HG02840 (cell line): ENCODE measurements at regions not wholly inside any gene's neighbourhood (a gene's known extent, or its start where the extent isn't known, plus 50 kb on each side); places are given as distances from the start of the nearest gene placed in this dataset.
A peak's percentile ranks its signal among the peaks of the same experiment; 100 is the strongest.

Experiments used
- ATAC-seq: cut with Tn5 transposase; IDR thresholded peaks from one replicate; pipeline ENCODE4 v1.9.1; 2021; ENCODE audit warnings: mild to moderate bottlenecking, moderate library complexity, moderate number of reproducible peaks; ENCODE audit not compliant: unreplicated experiment, low FRiP score

DNA sequence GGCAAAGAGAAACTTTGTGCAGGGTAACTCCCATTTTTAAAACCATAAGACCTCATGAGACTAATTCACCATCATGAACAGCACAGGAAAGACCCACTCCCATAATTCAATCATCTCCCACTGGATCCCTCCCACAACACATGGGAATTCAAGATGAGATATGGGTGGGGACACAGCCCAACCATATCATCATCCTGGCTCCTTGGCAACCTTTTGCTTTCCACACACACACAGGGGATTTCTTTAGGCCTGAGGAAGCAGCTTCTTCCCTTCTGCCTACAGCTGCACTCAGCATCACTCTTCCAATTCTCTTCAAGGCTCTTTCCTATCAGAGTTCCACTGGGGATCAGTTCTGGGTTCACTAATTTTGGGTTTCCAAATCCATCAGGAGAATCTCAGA is 199.0 kb upstream of the CTBP2 start:
- ATAC-seq = no peak

- no peak for ATAC-seq
Observed at GRCh38 chr10:125355657-125356056, 195.3 kb upstream of the CTBP2 start.

- ATAC-seq = no peak
Observed at GRCh38 chr10:125350519-125350918, 190.2 kb upstream of the CTBP2 start.

DNA sequence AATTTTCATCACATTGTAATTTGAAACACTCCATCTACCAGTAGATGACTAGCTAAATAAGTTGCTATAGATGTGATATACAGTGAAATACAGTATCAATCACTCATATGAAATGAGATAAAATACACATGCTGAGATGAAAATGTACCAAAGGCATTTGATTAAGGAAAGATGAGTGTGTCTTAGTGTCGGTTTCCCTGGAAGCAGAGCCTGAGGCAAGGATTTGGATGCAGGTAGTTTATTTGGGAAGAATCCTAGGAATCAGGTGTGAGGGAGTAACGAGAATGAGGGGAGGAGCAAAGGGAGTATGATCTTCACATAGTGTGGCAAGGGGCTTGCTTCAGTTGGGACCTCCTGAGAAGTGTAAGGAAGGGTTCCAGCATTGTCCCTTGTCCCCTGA is 188.2 kb upstream of the CTBP2 start:
- no peak for ATAC-seq

GRCh38 chr10:125344573-125345171 is 184.3 kb upstream of the CTBP2 start:
- ATAC-seq = peak; percentile 71

DNA sequence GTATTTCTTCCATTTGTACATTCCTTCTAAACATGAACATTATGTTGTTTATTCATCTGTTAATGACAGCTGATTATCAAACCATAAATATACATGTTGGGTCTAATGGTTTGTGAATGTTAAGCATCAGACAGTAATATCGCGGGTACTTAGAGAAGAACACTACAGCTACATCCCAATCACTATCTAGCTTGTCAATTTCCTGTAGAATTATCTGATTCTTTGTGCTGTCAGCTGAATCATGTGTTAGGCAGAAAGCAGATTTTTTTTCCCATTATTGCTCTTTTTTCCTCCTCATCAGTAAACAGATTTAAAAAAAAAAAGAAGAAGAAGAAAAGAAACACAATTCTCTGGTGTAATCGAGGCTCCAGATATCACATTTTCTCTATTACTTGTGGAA is 183.6 kb upstream of the CTBP2 start:
- no peak for ATAC-seq

- ATAC-seq = no peak
Observed at GRCh38 chr10:125343118-125343925, 183.0 kb upstream of the CTBP2 start.

DNA sequence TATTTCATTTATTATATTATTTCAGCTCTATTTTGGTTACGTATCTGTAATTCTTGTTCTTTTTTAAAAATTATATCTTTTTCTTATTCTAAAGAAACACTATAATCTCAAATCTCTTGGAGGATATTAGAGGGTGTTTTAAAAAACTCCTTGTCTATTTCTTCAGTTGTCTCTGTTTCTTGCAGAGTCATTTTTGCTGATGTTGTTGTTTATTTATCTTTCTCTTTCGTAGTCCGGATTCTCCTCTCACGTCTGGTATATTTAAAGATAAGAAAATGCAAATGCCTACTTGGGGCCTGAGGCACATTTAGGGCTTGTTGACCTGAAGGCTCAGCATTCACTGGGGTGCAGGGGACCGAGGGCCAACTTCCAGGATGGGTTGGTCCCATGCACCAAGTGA is 181.2 kb upstream of the CTBP2 start:
- no peak for ATAC-seq

GRCh38 chr10:125340903-125341302 is 180.5 kb upstream of the CTBP2 start:
- ATAC-seq = no peak

GRCh38 chr10:125337510-125337909 is 177.1 kb upstream of the CTBP2 start:
- no peak for ATAC-seq

- ATAC-seq = no peak
Observed at GRCh38 chr10:125334545-125334944, 174.2 kb upstream of the CTBP2 start.

DNA sequence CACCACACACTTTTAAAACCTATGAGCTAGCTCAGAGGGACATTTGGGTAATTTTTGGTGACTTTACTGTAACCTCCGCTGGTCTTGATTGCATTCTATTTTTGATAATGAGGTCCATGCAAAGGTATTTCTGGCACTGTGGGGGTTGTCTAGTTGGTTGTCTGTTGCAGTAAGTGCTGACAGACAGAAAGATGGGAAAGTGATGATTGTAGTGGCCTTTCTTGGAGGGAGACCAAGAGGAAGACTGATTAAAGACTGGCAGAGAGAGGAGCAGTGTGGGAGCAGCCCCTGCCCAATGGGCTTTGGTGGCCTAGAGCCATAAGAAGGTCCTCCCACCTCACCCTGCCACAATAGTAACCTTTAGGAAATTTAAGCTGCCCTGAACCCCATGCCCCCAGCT is 173.4 kb upstream of the CTBP2 start:
- ATAC-seq = no peak

GRCh38 chr10:125333209-125333591 is 172.8 kb upstream of the CTBP2 start:
- ATAC-seq = no peak

- ATAC-seq = no peak
Observed at GRCh38 chr10:125332548-125333208, 172.3 kb upstream of the CTBP2 start.

GRCh38 chr10:125331056-125331455 is 170.7 kb upstream of the CTBP2 start:
- no peak for ATAC-seq

DNA sequence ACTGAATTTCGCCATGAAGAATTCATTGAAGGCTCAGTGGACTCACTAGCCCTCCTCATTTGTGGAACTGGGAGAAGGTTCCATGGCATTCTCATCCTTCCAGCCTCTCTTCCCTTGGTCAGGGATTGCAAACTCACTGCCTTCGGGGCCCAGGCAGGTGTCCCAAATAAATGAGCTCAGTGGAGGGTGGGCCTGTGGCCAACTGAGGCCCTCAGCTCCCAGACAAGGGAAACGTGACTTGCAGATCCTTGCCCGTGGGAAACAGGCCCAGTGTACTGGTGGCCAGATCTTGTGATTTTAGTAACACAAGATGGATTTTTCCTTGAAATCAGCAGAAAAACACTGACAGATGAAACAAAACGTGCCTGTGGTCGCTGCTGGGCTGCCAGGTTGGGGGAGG is 168.7 kb upstream of the CTBP2 start:
- no peak for ATAC-seq

- ATAC-seq = no peak
Observed at GRCh38 chr10:125325326-125325725, 165.0 kb upstream of the CTBP2 start.

- ATAC-seq = no peak
Observed at GRCh38 chr10:125316436-125316835, 156.1 kb upstream of the CTBP2 start.

GRCh38 chr10:125300937-125301336 is 140.6 kb upstream of the CTBP2 start:
- no peak for ATAC-seq

DNA sequence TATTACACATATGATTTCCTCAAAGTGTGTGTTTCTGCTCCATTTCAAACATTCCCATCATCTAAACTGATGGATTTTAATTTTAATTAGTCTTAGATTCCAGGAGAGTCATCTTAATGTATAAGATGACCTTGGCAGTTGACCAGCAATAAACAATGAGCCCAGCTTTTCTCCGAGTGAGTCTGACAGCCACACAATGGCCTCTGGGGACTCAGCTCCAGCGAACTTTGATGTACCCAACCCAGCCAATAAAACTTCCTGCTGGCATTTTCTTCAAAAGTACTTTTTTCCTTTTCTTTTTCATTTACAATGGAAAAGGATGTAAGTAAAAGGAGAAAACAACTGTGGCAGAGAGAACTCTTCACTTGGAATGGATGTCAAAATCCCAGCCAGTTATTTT is 139.1 kb upstream of the CTBP2 start:
- ATAC-seq = no peak

- no peak for ATAC-seq
Observed at GRCh38 chr10:125296598-125296997, 136.2 kb upstream of the CTBP2 start.

DNA sequence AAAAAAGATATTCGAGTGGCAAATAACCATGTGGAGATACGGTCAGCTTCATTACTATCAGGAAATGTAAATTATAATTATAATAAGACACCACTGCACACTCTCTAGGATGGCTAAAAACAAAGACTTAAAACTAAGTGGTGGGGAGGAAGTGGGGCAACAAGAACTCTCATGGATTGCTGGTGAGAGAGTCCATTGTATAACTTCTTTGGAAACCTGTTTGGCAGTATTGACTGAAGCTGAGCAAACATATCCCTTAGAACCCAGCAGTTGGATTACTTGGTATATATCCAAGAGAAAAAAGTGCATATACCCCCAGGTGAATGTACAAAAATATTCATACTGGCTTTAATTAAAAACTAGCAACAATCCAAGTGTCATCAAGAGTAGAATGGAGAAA is 133.7 kb upstream of the CTBP2 start:
- no peak for ATAC-seq
